Mesodermal cell (in vitro differentiated cells): ENCODE measurements at regions not wholly inside any gene's neighbourhood (a gene's known extent, or its start where the extent isn't known, plus 50 kb on each side); places are given as distances from the start of the nearest gene placed in this dataset.

Experiments used
- H3K27ac ChIP-seq: 2 replicates; pipeline ENCODE4 v1.7.0; 2013; ENCODE audit warnings: mild to moderate bottlenecking, low read depth, low read length, moderate library complexity; ENCODE audit not compliant: severe bottlenecking
- H3K36me3 ChIP-seq: 2 replicates; pipeline ENCODE4 v1.7.1; 2013; ENCODE audit warnings: mild to moderate bottlenecking, low read length, moderate library complexity; ENCODE audit not compliant: control insufficient read depth, insufficient read depth
- H3K4me1 ChIP-seq: one replicate; pipeline ENCODE4 v1.7.1; 2013; ENCODE audit warnings: mild to moderate bottlenecking, low read length; ENCODE audit not compliant: insufficient read depth, control insufficient read depth, poor library complexity, severe bottlenecking
- H3K4me3 ChIP-seq: 2 replicates; pipeline ENCODE4 v1.7.0; 2013; ENCODE audit warnings: low read length, control low read depth, mild to moderate bottlenecking; ENCODE audit not compliant: insufficient read depth, poor library complexity, severe bottlenecking; ENCODE audit errors: extremely low read depth
- H3K9me3 ChIP-seq: 2 replicates; pipeline ENCODE4 v1.7.1; 2013; ENCODE audit warnings: mild to moderate bottlenecking, low read length, moderate library complexity; ENCODE audit not compliant: control insufficient read depth
- WGBS, 2 experiments: methylation state at CpG; one replicate each; pipeline ENCODE4 v1.1.5; 2013; ENCODE audit warnings: missing lambda C conversion rate in 2 of 2; ENCODE audit not compliant: insufficient coverage in 2 of 2; 5-methylcytosine and 5-hydroxymethylcytosine counted together

- no peaks in the 10 kb centered on the region for H3K4me1 ChIP-seq
- 95% methylated on average over 3 of the region's 3 CpGs; no CpG with 5 or more reads in 1 of the 2 experiments for WGBS, 2 experiments
- H3K9me3 ChIP-seq = no peaks in the 10 kb centered on the region
- no peaks in the 10 kb centered on the region for H3K36me3 ChIP-seq
- no peak overlapping the region for H3K27ac ChIP-seq
- no peak overlapping the region for H3K4me3 ChIP-seq
Measured at GRCh38 chr5:67678594-67678993, 482.0 kb upstream of the CD180 start.

GRCh38 chr5:67677422-67677970, 480.9 kb upstream of the CD180 start:
- H3K4me1 ChIP-seq = no peaks in the 10 kb centered on the region
- no peak overlapping the region for H3K4me3 ChIP-seq
- H3K9me3 ChIP-seq = no peaks in the 10 kb centered on the region
- 60 to 100% methylated on average over 1 to 2 of the region's 2 CpGs for WGBS, 2 experiments
- no peaks in the 10 kb centered on the region for H3K36me3 ChIP-seq
- no peak overlapping the region for H3K27ac ChIP-seq

DNA sequence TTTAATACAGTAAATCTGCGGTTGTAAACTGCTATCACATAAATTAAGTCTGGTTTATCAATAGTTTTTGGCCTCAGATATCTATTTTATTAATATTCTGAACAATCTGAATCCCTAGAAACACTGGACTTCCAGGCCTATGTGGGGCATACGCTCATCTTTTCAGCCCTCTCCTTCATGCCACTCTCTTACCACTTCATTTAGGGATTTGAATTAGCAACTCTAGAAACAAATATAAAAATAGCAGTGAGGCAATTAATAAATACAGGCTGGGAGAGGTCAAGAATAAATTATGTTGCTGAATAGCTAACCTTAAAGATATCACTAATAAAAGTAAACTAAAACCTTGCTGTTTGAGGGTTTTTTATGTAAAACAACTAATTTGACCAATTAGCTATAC, 480.3 kb upstream of the CD180 start:
- Histone ChIP-seq H3K27ac (no peak overlapping the region), H3K9me3 (no peaks in the 10 kb centered on the region), H3K36me3 (no peaks in the 10 kb centered on the region), H3K4me1 (no peaks in the 10 kb centered on the region), H3K4me3 (no peak overlapping the region)
- WGBS, 2 experiments = no CpG with 5 or more reads among the region's 2 CpGs

GRCh38 chr5:67674159-67674655, 477.6 kb upstream of the CD180 start:
- H3K9me3 ChIP-seq = no peaks in the 10 kb centered on the region
- H3K4me1 ChIP-seq = no peaks in the 10 kb centered on the region
- no peaks in the 10 kb centered on the region for H3K36me3 ChIP-seq
- H3K4me3 ChIP-seq = no peak overlapping the region
- H3K27ac ChIP-seq = no peak overlapping the region

DNA sequence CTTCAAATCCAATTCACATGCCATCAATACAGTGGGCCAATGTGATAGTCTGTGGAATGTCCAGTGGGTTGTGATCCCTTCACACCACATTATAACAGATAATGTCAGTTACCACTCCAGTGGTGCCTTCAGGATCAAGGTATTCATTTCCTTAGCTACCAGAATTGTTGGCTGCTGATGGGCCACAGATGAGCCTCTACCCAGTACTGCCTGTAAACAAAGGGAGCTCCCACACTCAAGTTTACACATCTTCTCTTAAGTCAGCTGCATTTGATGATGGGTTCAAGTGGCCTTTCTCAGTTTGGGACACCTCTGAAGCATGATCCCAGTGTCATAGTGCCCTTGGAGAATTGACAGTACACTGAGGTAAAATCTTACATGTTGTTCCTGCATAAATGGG, 477.0 kb upstream of the CD180 start:
- Histone ChIP-seq H3K4me1 (no peaks in the 10 kb centered on the region), H3K4me3 (no peak overlapping the region), H3K36me3 (no peaks in the 10 kb centered on the region), H3K27ac (no peak overlapping the region), H3K9me3 (no peaks in the 10 kb centered on the region)

GRCh38 chr5:67673180-67673579, 476.6 kb upstream of the CD180 start:
- Histone ChIP-seq H3K36me3 (no peaks in the 10 kb centered on the region), H3K27ac (no peak overlapping the region), H3K9me3 (no peaks in the 10 kb centered on the region), H3K4me3 (no peak overlapping the region), H3K4me1 (no peaks in the 10 kb centered on the region)
- 94 to 100% methylated on average over 2 of the region's 3 CpGs for WGBS, 2 experiments

DNA sequence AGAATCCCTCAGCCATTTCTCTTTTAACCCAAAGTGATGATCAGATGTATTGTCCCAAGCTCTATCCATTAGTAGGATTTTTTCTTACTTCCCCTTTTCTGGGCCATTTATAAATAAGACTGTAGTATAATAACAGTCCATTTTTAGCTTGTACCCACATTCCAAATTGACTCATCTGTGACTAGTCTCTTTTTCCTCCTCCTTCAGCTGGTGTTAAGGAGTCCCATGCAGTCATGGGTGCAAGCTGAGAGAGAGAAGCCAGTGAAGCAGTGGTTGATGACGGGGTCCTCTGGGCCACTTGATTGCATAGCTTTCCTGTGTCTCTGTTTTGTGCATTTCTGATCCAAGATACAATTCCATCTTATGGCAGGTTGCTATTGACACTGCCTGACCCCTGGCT, 476.0 kb upstream of the CD180 start:
- no peak overlapping the region for H3K27ac ChIP-seq
- no peaks in the 10 kb centered on the region for H3K4me1 ChIP-seq
- no peaks in the 10 kb centered on the region for H3K36me3 ChIP-seq
- no peak overlapping the region for H3K4me3 ChIP-seq
- WGBS, 2 experiments = no CpG with 5 or more reads among the region's 1 CpG
- H3K9me3 ChIP-seq = no peaks in the 10 kb centered on the region

DNA sequence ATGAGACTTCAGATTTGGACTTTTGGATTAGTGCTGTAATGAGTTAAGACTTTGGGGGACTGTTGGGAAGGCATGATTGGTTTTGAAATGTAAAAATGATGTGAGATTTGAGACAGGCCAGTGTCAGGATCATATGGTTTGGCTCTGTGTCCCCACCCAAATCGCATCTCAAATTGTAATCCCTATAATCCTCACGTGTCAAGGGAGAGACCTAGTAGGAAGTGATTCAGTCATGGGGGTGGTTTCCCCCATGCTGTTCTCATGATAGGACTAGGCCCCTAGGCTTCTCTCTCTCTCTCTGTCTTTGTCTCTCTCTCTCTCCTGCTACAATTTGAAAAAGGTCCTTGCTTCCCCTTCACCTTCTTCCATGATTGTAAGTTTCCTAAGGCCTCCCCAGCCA, 473.3 kb upstream of the CD180 start:
- H3K4me1 ChIP-seq = no peaks in the 10 kb centered on the region
- no peak overlapping the region for H3K4me3 ChIP-seq
- H3K27ac ChIP-seq = no peak overlapping the region
- H3K9me3 ChIP-seq = peaks cover 3% of the 10 kb centered on the region
- H3K36me3 ChIP-seq = no peaks in the 10 kb centered on the region
- WGBS, 2 experiments = 100% methylated on average over 1 of the region's 2 CpGs; no CpG with 5 or more reads in 1 of the 2 experiments

- no peaks in the 10 kb centered on the region for H3K36me3 ChIP-seq
- no peaks in the 10 kb centered on the region for H3K9me3 ChIP-seq
- 100% methylated on average over 1 to 2 of the region's 3 CpGs for WGBS, 2 experiments
- H3K4me3 ChIP-seq = no peak overlapping the region
- H3K4me1 ChIP-seq = no peaks in the 10 kb centered on the region
- no peak overlapping the region for H3K27ac ChIP-seq
Measured at GRCh38 chr5:67660149-67660548, 463.6 kb upstream of the CD180 start.

DNA sequence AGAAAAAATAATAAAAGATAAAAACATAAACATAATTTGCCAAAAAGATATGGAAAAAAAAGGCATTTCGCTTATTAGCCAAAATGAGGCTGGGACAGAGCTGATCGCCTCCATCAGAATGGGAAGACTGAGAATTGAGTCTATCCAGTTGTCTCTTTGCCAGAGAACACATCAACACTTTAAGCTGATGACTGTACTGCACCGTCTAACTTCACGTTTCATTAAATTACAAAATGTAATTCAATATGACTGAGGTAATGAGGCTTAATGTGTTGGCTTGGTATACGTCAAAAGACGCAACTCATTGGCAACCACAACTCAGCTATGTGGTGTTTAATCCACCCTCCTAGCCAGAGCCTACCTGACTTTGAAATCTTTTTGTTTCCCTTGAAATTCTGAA, 462.7 kb upstream of the CD180 start:
- no peaks in the 10 kb centered on the region for H3K9me3 ChIP-seq
- no peak overlapping the region for H3K27ac ChIP-seq
- no peaks in the 10 kb centered on the region for H3K4me1 ChIP-seq
- H3K36me3 ChIP-seq = no peaks in the 10 kb centered on the region
- H3K4me3 ChIP-seq = no peak overlapping the region
- 100% methylated on average over 2 of the region's 6 CpGs; no CpG with 5 or more reads in 1 of the 2 experiments for WGBS, 2 experiments

GRCh38 chr5:67657055-67657454, 460.5 kb upstream of the CD180 start:
- Histone ChIP-seq H3K36me3 (no peaks in the 10 kb centered on the region), H3K27ac (no peak overlapping the region), H3K4me1 (no peaks in the 10 kb centered on the region), H3K4me3 (no peak overlapping the region), H3K9me3 (no peaks in the 10 kb centered on the region)
- WGBS, 2 experiments = no CpG with 5 or more reads among the region's 5 CpGs
